HG02763 (cell line): ENCODE measurements at regions not wholly inside any gene's neighbourhood (a gene's known extent, or its start where the extent isn't known, plus 50 kb on each side); places are given as distances from the start of the nearest gene placed in this dataset.
"Not testable (repeated sequence)": the region's sequence is repeated elsewhere in the genome, so short reads cannot be mapped to it uniquely, and the experiment has no call there.

Source experiments
- ATAC-seq: cut with Tn5 transposase; IDR thresholded peaks from one replicate; pipeline ENCODE4 v1.9.1; 2021; ENCODE audit warnings: mild to moderate bottlenecking, moderate library complexity; ENCODE audit not compliant: unreplicated experiment

DNA sequence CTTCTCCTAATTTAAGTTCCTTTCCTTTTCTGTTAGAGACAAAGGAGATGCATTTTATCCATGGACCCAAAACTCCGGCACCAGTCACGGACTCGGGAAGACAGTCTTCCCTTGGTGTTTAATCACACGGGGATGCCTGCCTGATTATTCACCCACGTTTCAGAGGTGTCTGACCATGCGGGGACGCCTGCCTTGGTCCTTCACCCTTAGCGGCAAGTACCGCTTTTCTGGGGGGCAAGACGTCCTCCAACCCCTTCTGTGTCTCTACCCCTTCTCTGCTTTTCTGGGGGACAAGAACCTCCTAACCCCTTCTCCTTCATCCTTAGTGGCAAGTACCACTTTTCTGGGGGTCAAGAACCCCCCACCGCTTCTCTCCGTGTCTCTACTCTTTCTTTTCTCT lies 816.9 kb upstream of the VRK2 start:
- not testable (repeated sequence) for ATAC-seq

- not testable (repeated sequence) for ATAC-seq
Measured at GRCh38 chr2:57232341-57232740, 814.3 kb upstream of the VRK2 start.

GRCh38 chr2:57251495-57251894 lies 795.1 kb upstream of the VRK2 start:
- not testable (repeated sequence) for ATAC-seq

- not testable (repeated sequence) for ATAC-seq
Measured at GRCh38 chr2:57276408-57276807, 770.2 kb upstream of the VRK2 start.

- ATAC-seq = no peak
Measured at GRCh38 chr2:57278451-57278850, 768.2 kb upstream of the VRK2 start.

- no peak for ATAC-seq
Measured at GRCh38 chr2:57291209-57291608, 755.4 kb upstream of the VRK2 start.

GRCh38 chr2:57296795-57297517 lies 749.6 kb upstream of the VRK2 start:
- ATAC-seq = no peak

GRCh38 chr2:57313678-57314077 lies 732.9 kb upstream of the VRK2 start:
- no peak for ATAC-seq

DNA sequence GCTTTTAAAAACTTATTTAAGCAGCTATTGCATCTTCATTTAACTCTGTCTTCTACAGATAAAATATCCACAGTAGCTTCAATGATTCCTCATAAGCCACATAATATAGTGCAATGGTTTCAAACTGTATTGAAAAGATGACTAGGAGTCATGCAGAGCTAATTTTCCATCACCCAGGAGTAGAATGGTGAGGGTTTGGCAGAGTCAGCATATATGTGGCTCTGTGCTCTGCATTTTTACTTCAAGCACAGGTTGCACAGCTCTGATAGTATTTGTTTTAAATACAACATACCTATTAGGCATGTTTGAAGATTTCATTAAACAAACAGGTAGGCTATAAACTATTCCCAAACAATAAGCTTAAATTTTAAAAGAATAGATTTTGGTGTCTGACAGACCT lies 731.9 kb upstream of the VRK2 start:
- no peak for ATAC-seq

- ATAC-seq = no peak
Measured at GRCh38 chr2:57330447-57330846, 716.2 kb upstream of the VRK2 start.

GRCh38 chr2:57333221-57333620 lies 713.4 kb upstream of the VRK2 start:
- no peak for ATAC-seq

GRCh38 chr2:57343391-57344006 lies 703.1 kb upstream of the VRK2 start:
- no peak for ATAC-seq

GRCh38 chr2:57368190-57368589 lies 678.4 kb upstream of the VRK2 start:
- no peak for ATAC-seq

- no peak for ATAC-seq
Measured at GRCh38 chr2:57370882-57371585, 675.6 kb upstream of the VRK2 start.

GRCh38 chr2:57372237-57372984 lies 674.2 kb upstream of the VRK2 start:
- no peak for ATAC-seq

- no peak for ATAC-seq
Measured at GRCh38 chr2:57373530-57373929, 673.1 kb upstream of the VRK2 start.

DNA sequence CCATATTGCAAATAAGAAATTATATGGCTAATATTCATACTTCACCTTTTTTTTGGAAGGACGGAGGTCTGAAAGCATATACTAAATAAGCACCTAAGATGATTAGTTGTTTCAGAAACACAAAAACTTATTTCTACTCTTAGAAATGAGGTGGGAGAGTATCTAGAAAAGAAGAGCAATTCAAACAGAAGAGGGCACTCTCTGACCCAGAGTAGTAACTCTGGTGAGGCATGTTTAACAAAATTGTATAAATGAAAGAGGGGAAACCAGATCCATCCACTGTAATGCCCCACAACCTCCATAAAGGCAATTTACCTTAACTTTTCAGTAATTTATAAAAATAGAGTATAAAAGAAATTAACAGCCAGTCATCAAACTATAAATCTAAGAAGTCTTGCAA lies 669.6 kb upstream of the VRK2 start:
- ATAC-seq = no peak

GRCh38 chr2:57386305-57386704 lies 660.3 kb upstream of the VRK2 start:
- no peak for ATAC-seq

DNA sequence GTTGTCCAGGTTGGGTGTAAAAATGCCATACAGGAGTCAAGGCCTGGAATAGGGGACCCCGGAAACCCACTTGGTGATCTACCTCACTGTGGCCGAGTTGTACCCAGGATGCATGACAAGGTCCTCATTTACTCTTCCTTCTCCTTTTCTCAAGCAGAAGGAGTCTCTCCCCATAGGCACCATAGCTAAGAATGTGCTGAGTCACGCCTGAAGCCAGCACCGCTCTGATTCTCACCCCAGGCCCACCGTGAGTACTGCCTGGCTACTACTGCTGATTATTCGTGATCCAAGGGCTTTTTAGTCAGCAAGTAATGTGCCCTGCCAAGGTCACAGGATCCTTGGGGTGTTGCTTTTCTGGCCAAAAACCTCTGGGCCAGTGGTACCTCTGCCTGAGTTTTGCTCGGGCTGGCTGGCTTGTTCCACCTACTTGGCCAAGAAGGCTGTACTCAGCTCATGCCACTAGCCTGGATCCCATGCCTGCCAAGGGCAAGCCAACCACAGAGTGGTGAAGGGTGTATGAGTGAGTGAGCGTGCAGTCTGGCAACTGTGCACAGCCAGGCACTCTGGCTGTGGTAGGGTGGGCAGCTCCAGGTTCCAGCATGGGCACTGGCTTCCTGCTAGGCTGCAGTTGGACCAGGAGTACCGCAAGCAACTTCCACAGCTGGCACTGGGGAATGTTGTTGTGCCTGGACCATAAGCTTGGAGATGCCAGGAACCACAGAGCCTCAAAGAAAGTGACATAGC lies 650.1 kb upstream of the VRK2 start:
- no peak for ATAC-seq

GRCh38 chr2:57397550-57398360 lies 648.9 kb upstream of the VRK2 start:
- no peak for ATAC-seq
